Right forelimb (tissue), 1 donor: ENCODE measurements at regions not wholly inside any gene's neighbourhood (a gene's known extent, or its start where the extent isn't known, plus 50 kb on each side); places are given as distances from the start of the nearest gene placed in this dataset.
"Not testable (repeated sequence)": the region's sequence is repeated elsewhere in the genome, so short reads cannot be mapped to it uniquely, and the experiment has no call there.

Source experiments
- DNase-seq: peaks from one replicate; pipeline ENCODE4 v3.0.0-alpha.2; 2018

DNA sequence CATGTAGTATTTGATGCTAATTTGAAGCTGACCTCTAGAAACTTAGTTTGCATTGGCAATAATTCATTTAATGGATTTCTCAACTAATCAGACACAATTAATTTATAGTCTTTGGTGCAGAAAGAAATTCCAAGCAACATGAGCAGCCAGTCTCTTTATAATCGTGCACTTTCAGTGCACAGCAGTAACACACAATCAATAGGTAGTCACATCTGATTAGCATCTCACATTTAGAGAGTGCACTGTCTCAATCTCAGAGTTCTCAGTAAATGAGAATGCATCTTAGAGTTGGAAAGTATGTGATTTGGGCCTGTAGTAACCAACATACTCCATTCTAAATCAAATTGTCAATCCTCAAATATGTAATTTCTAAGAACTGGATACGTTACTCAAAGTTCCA is 377.6 kb downstream of the POM121L12 start:
- DNase-seq = no peak

DNA sequence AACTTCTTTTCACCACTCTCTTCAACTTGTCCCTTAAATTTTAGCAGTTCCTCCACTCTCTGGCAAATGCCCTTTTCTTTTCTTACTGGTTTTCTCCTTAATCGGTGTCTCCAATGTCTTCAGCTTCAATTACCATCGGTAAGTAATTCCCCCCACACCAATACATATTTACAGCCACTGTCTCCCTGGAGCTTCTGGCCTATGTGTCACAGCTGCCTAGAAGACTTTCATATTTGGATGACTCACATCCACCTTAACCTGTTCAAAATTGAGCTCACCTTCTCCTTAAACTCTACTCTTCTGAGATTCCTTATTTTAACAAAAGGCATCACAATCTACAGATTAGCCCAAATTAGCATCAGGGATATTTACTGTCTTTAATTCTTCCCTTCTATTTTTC is 380.4 kb downstream of the POM121L12 start:
- DNase-seq = no peak

DNA sequence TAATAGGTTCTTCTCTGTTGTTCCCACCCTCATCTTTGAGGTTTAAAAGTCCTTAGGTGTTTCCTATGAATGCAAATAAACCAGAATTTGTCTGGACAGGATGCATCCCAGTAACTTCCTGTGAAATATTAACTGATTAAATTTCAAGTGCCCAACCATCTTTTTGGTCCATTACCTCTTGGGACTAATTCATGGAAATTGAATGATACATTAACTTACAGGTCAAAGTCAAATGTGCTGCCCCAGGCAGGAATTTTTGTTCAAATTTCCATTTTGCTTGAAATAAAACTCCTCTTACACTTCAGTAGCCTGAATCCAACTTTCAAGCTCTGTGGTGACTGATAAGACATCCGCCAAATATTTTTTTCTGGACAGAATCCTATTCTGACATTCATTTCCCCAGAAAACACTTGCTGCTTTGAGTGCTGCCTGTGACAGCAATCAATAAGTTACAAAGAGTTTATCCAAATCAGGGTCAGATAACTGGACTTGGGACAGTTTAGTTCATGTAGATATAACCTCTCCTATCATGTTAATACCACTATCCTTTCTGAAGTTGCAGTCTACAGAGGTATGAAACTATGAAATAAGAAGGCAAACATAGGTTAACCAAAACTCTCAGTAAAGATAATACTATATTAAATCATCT is 383.5 kb downstream of the POM121L12 start:
- no peak for DNase-seq

DNA sequence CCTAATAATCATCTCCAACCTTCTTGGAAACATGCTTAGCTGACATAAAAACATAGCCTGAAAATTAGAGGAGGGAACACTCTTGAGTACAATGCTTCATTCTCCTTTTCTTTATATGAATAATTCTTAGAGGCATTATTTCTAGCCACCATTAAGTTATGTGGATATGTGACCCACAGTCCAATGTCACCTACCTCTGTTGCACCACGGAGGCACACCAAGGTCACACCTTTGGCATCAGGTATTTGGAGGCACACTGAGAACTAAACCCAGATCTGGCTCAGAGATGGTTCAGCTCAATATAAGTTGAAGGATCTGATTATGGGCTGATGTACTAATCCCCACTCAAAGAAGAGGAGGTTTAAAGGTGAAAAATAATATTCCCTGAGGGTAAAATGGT is 385.1 kb downstream of the POM121L12 start:
- no peak for DNase-seq

DNA sequence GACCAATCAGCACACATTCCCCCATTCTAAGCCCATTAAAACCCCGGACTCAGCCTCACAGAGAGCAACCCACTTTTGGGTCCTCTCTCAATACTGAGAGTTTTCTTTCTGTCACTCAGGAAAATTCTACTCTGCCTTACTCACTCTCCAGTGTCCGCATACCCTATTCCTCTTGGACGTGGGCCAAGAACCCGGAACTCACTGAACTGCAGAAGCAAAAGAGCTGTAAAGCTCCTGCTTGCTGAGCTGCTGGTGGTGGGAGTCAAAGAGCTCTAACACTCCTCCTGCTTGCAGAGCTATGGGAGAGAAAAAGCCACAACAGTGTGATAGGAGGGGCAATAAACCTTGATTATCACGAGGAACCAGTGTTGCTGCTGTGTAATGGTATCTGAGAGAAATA is 386.9 kb downstream of the POM121L12 start:
- DNase-seq = no peak

DNA sequence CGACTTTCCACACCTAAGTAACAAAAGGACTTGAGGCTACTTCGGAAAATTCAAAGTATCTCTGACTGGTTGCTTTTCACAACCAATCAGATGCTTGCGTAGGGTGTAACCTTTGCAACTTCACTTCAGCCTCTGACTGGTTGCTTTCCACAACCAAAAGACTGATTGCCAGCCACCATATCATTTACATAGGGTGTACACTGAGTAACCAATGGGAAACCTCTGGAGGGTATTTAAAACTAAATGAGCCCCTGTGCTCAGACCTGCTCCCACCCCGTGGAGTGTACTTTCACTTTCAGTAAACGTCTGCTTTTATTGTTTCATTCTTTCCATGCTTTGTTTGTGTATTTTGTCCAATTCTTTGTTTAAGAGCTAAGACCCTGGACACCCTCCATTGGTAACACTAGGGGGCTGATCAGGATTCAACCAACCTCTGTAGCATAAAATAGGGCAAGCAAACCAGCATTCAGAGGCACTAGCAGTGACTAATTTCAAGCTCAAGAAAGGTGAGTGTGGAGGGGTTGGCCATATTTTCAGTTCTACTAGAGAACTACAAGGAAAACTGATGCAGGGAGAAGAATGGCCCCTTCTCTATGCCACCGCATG is 390.8 kb downstream of the POM121L12 start:
- no peak for DNase-seq

DNA sequence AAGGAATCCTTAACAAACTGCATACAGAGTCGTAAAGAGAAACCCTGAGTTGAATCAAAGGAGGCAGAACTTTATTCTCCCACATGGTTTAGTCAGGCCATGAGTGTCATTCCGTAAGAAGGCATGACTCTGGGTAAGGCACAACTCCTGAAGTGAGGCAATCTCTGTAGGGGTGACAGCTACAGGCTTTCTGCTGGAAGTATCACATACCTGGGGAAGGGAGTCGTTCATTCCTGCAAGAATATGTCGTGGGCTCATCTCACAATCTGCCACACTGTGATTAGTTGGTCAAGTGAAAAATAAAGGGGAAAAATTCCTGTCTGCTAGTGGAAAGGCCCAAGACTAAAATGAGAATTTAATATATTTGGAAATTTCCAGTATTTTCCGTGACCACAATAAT is 392.6 kb downstream of the POM121L12 start:
- no peak for DNase-seq

DNA sequence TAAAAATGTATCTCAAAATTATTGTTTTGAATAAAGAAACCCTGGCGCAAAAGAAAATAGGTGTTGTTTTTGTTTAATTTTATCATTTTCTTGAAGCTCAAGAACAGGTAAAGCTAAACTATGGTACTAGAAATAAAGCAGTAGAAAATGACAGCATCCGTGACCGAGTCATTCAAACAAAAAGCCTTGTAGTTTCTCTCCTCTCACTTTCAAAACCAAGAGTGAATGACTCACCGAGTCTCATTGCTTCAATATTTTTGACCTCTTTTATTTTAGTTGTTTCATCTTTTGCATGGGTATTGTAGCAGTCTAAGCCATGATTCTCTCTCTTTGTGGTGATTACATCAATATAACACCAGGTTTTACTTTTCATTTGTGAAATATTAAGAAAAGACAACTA is 396.5 kb downstream of the POM121L12 start:
- DNase-seq = no peak

DNA sequence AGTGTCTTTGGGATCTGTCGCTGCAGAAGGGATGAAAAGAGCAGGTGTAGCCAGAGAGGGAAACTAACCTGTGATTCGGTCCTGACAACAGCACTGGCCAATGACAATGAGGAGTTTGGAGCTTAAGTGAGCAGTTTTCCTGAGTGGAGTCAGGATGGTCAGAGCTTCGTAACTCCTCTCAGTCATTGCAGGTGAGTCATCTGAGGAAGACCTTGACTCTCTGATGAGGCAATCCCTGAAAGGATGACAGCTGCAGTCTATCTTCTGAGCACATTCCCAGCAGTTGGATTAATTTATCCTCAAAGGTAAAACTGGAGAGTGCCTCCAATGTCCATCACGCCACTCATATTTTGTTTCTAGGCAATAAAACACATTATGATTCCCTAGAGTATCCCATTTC is 401.9 kb downstream of the POM121L12 start:
- no peak for DNase-seq

DNA sequence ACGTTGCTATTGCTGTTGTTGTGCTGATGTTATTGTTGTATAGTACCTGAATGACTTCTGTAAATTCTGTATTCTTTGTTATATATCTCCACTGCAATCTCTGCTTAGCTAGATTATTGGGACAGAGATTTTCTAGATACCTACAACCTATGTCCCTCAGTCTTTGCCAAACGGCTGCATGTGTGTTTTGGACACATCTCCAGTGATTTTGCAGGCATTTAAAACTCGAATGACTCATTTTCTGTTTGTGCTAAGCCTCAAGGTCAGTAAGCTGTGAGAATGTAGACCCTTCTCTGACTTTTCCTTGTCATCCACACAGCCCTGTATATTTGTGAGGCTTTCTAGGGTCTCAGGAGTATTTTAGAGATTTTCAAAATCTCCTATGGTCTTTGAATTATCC is 410.7 kb downstream of the POM121L12 start:
- no peak for DNase-seq

DNA sequence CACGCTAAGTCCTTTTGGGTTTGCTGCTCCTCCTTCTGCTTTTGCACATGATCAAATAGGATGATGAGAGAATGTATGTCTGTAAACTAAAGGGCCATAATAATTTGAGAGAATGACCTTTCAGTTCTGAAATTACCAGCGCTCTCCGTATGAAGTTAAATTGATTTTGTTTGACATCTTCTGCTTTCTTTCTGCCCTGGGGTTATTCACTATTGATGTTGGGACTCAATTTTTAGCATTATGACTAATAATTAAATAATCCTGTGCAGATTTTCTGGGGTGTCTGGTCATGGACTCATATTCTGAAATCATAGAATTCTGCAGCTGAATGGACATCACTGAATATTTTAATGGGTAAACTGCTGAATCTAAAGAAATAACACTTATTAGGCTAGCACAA is 423.2 kb downstream of the POM121L12 start:
- no peak for DNase-seq

DNA sequence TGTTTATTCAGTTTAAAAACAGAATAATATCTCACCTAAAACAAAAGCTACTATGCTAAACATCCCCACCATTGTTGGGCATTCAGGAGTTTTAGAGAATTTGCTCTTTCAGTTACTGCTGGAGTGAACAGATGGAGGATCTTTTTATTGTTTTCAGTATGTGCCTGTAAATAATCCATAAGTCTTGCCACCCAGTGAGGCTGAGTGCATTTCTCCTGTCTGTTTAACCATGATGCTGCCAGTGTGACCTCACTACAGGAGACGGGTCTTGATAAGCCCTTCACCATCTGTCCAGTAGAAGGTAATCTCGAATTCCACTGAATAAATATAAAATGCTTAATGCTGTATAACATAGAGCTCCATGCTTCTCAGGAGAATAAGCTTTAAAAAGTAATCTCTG is 430.9 kb downstream of the POM121L12 start:
- no peak for DNase-seq

DNA sequence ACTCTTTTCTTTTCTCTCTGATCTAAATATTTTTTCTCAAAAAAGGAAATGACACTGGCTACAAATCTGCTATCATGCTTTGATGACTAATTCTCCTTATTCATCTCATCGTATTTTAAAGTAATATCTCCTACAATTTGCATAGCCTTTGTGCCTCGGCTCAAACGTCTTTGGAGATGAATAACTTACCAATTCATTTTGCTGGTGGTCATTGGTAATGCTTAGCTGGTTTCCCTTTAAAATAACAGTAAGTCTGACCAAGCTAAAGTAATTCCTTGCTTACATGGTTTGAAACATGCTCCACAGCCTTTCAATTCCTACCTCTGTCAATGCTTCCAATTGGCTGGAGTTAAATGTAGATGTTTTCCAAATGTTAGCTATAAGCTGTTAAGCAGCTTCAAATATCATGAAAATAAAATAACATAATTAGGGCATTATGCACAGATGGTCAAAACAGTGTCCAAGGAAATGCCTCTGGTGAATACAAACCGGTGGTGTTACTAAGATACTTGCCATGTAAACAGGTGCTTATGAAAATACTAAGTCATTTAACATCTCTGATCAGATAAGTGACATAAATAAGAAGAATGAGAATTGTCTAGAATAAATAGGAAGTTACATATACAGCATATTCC is 435.0 kb downstream of the POM121L12 start:
- no peak for DNase-seq

DNA sequence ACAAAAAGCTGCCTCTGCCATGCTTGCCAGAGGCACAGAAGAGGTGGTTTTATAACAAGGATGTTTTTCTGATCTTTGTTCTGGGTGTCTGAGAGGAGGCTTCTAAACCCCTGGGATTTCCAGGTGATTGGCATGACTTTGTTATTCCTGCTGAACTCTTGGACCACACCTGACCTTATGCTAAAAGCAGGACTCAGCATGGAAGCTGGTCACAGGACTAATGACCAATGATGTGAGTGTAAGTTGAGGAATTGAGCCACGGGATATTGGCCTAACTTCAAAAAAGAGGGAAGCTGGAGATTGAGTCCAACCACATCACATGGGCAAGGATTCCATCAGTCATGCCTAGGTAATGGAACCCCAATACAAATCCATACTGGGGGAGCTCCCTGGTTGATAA is 437.9 kb downstream of the POM121L12 start:
- no peak for DNase-seq

DNA sequence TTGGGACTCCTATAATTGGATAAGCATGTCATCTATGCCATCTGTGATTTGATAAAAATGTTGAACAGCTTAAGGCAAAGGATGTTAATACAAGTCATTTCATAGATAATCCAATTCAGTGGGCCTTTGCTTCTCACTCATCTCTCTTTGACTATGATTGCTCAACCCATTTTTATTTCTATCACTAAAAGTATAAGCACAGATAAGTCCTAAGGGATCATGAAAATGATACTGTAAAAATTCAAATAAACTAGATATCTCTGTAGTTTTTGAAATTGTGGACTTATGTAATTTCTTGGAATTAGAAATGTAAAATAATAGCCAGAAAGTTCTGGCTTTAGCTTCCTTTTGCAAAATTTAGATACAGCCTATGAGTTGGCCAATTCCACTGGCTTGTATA is 440.3 kb downstream of the POM121L12 start:
- no peak for DNase-seq

DNA sequence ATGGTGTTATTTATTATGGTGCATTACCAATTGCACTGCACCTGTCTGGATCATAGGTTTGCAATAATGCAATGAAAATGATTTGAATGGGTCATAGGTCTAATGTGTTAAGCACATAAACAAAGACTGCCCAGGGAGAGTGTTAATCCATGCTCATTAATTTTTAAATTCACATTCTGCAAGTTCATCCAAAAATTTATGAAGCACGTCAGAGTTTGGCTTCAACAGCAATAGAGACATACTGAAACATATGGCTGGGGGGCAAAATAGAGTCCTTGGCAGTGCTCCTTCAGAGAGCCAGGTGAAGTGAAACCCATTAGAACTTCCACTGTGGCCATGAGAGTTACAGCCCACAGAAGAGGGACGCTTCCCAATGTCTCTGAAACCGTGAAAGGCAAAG is 441.1 kb downstream of the POM121L12 start:
- no peak for DNase-seq

DNA sequence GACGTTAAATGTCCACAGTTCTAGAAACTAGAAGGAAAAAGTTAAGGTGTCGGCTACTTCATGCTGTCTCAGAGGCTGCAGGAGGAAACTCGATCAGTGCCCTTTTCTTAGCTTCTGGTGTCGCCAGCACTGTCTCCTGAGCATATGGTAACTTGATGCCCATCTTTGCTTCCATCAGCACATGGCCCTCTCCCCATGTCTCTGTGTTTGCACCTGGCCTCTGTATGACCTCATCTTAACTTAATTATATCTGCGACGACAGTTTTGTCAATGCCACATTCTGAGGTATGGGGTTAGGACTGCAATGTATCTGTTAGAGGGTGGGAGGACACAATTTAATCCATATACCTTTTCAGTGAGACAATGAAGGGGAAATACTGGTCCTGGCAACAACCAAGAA is 449.9 kb downstream of the POM121L12 start:
- no peak for DNase-seq

DNA sequence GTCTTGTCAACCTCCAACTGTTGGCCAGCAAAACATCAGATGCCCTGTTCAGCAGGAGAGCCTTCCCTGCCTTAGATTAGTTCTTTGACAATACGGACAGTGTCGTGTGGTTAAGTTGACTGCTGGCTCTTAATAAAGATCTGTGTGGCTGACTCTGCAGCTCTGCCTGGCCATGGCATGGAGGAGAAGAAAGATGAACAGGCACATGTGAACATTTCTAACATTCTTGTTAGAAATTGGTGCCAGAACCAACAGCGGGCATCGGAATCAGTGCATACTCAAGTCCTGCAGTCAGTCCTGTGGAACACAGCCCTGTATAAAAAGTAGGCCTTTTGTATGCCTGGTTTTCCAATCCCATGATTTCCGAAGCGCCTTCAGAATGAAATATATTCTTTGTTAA is 455.6 kb downstream of the POM121L12 start:
- peak; percentile 43 for DNase-seq

DNA sequence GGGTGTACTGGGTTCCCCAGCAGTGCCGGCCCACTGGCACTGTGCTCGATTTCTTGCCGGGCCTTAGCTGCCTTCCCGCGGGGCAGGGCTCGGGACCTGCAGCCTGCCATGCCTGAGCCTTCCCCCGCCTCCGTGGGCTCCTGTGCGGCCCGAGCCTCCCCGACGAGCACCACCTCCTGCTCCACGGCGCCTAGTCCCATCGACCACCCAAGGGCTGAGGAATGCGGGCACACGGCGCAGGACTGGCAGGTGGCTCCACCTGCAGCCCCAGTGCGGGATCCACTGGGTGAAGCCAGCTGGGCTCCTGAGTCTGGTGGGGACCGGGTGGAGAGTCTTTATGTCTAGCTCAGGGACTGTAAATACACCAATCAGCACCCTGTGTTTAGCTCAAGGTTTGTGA is 459.7 kb downstream of the POM121L12 start:
- DNase-seq = not testable (repeated sequence)

DNA sequence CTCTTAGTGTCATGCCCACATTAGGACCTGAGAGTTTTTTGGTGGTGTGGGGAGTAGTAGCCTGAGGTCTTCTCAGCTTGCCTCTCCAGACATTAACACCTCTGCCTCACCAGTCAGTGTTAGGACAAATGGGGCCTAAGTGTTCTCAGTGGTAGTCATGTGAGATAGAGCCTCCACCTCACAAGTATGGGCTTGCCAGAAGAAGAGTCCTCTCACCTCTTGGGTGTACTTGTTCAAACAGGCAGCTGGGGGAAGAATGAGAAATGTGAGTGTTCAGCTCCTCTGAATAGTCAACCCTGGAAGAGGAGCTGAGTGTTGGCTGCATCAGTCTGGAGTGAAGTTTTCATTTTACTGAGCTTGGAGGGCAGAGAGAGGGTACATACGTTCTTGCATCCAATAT is 464.6 kb downstream of the POM121L12 start:
- DNase-seq = no peak

DNA sequence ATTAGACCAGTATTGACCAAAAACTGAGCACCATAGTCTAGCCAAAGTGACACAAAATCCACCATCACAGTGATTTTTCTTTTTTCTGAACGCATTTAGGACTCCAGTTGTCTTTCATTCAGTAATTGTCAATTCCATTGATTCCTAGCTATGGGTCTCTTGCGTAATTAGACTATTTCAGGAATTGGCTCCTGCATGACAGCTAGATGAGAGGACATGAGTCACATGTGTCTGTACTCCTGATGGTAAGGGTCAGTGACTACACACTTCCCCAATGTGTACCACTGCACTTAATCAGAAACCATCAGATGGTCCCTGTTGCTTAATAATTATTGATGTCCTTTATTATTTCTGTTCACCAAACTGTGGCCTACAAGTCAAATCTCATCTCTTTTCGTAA is 469.5 kb downstream of the POM121L12 start:
- DNase-seq = no peak

DNA sequence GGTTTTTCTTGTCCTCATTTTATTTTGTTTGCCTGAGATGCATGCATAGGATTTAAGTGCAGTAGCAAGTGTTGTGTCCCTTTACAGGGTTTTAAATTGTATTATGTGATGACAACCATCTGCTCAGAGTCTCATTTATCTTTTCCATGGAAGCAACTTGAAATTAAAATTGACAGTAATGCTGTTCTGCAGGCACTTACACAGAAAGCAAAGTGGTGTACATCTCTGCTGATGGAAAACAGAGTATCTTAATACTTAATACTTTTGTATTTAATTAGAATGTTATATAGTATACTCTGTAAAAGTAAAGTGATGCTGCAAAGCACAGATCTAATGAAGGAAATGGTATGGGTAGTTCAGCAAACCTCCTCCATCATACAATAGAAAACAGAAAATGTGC is 482.9 kb downstream of the POM121L12 start:
- DNase-seq = no peak

DNA sequence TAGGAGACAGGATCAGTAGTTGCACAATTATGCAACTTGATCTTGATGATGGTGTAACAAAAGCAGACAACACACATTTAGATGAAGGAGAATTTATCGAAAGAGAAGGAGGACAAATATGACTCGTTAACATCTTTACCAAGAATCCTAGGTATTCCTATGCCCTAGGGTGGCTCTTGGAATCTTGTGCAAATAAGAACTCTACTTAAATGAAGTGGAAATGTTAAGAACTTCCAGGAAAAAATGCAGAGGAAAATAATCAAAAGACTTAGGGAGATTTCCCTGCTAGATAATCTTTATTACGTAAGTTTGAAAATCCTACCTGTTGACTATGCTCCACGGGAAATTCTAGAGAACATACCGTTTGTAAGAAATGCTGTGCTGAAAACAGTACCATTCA is 485.4 kb downstream of the POM121L12 start:
- no peak for DNase-seq

DNA sequence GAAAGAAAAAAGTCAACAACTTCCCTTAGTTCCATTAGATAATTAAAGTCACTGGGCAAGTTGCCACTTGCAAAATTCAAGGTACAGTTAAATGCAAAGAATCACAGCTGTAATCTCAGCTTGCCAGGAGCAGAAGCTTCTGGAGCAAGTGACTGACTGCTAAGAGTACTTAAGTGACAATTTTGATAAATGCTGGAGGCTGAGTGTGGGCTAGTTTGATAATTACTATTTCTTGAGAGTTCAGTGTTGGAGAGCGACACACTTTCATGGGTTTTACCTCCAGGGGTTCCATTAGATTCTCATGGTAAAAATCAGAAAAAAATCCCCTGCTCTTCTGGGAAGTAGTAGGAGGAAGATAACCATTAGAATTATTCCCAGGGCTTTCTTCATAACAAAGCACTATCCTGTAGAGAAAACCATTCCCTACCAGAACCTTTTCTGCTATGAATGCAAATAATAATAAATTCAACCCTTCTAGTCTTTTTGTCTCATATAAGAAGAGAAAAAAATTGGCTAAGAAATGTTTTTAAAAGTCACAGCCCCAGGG is 486.3 kb downstream of the POM121L12 start:
- no peak for DNase-seq
